K562 (cell line): ENCODE measurements at regions not wholly inside any gene's neighbourhood (a gene's known extent, or its start where the extent isn't known, plus 50 kb on each side); places are given as distances from the start of the nearest gene placed in this dataset.

Source experiments
- ATAC-seq: fragments of 200-7000 bp; cut with Tn5 transposase; 3 replicates; pipeline ENCODE4 v1.9.1; 2020; ENCODE audit warnings: moderate library complexity
- BruUV-seq: library from RNA; stranded (reverse); fragments of 400-500 nt; replicated peaks from 2 replicates; lab custom pipeline; 2021; lab: Mats Ljungman, UMichigan
- CTCF ChIA-PET: fragments of 300-600 bp; formaldehyde crosslinking; extraction: SDS; loops from one replicate; lab custom pipeline; 2021; ENCODE audit warnings: low intra/inter-chr PET ratio; lab: Yijun Ruan, JAX
- POLR2A ChIA-PET: fragments of 300-600, 350-650 bp; sonication (Branson Sonifier 250); formaldehyde crosslinking; extraction: SDS; loops from one replicate; lab custom pipeline; 2021; ENCODE audit warnings: antibody characterized with exemption, inconsistent platforms; lab: Yijun Ruan, JAX
- DNase-seq, 4 experiments: peaks; one replicate each; pipeline versions ENCODE4 v3.0.0 to v3.0.0-alpha.2; 2011 to 2018; ENCODE audit warnings: low spot score in 3 of 4, mixed read lengths in 3 of 4; ENCODE audit errors: extremely low read depth in 1 of 4
- FAIRE-seq: peaks from 2 replicates; lab custom pipeline; 2011; peaks lifted over from hg19 to GRCh38; lab: Jason Lieb, UNC
- H2AFZ ChIP-seq: 2 replicates; pipeline ENCODE4 v1.6.0; 2011; ENCODE audit warnings: low read depth, low read length, control low read depth, inconsistent platforms
- H3K27ac ChIP-seq: fragments of 200-600 bp; 3 replicates; pipeline ENCODE4 v1.8.0; 2011; ENCODE audit warnings: low read depth, mild to moderate bottlenecking, control low read depth, inconsistent platforms, low read length, moderate library complexity, mixed read lengths; ENCODE audit errors: extremely low read depth
- H3K27me3 ChIP-seq, 2 experiments: fragments of 300-600 bp in 1 of 2; 2 replicates in 1 of 2; 3 replicates in 1 of 2; pipeline versions ENCODE4 v1.6.0 to v1.8.0; 2011; ENCODE audit warnings: inconsistent platforms in 2 of 2, low read length in 2 of 2, mild to moderate bottlenecking in 1 of 2, mixed read lengths in 1 of 2, moderate library complexity in 1 of 2; ENCODE audit not compliant: control insufficient read depth in 2 of 2, insufficient read depth in 2 of 2
- H3K36me3 ChIP-seq: fragments of 300-600 bp; 3 replicates; pipeline ENCODE4 v1.8.0; 2011; ENCODE audit warnings: mild to moderate bottlenecking, low read length, inconsistent platforms; ENCODE audit not compliant: control insufficient read depth, insufficient read depth
- H3K4me1 ChIP-seq, 2 experiments: fragments of 200-600 bp in 1 of 2; replicated peaks in 1 of 2; 2 replicates in 1 of 2; 3 replicates in 1 of 2; pipeline versions ENCODE4 v1.5.1 to v1.8.0; 2011; ENCODE audit warnings: inconsistent platforms in 2 of 2, low read length in 2 of 2, mild to moderate bottlenecking in 1 of 2, mixed read lengths in 1 of 2, moderate library complexity in 1 of 2; ENCODE audit not compliant: control insufficient read depth in 2 of 2, insufficient read depth in 2 of 2
- H3K4me2 ChIP-seq: 2 replicates; pipeline ENCODE4 v1.6.1; 2011; ENCODE audit warnings: low read length, control low read depth, inconsistent platforms, mixed read lengths; ENCODE audit not compliant: insufficient read depth
- H3K4me3 ChIP-seq: fragments of 200-600 bp; sonication (generic), shearing (Covaris generic); 2 replicates; pipeline ENCODE4 v1.5.1; 2016; ENCODE audit warnings: control low read depth, inconsistent platforms
- H3K79me2 ChIP-seq: fragments of 200-600 bp; 3 replicates; pipeline ENCODE4 v1.8.0; 2011; ENCODE audit warnings: low read length, inconsistent platforms; ENCODE audit not compliant: control insufficient read depth, insufficient read depth
- H3K9ac ChIP-seq, 2 experiments: 2 replicates each; pipeline versions ENCODE4 v1.6.0 to v1.6.1; 2011; ENCODE audit warnings: low read depth in 2 of 2, low read length in 2 of 2, control low read depth in 1 of 2, inconsistent platforms in 1 of 2, mild to moderate bottlenecking in 1 of 2, mixed read lengths in 1 of 2; ENCODE audit not compliant: insufficient read depth in 1 of 2
- H3K9me1 ChIP-seq: one replicate; pipeline ENCODE4 v1.6.0; 2011; ENCODE audit warnings: inconsistent platforms, mild to moderate bottlenecking, low read length, moderate library complexity; ENCODE audit not compliant: control insufficient read depth, insufficient read depth
- H3K9me3 ChIP-seq: replicated peaks from 2 replicates; pipeline ENCODE4 v1.5.1; 2011; ENCODE audit warnings: low read depth, low read length, inconsistent platforms; ENCODE audit not compliant: control insufficient read depth, insufficient read depth
- H4K20me1 ChIP-seq: replicated peaks from 2 replicates; pipeline ENCODE4 v1.6.1; 2011; ENCODE audit warnings: low read length, inconsistent platforms, mixed read lengths; ENCODE audit not compliant: control insufficient read depth, insufficient read depth
- IFI16 ChIP-seq: fragments of 250-450 bp; sonication (Bioruptor Pico); IDR thresholded peaks from 2 replicates; pipeline ENCODE4 v2.1.2; 2022; ENCODE audit warnings: mild to moderate bottlenecking, inconsistent platforms
- ZNF512 ChIP-seq: IDR thresholded peaks from 2 replicates; pipeline ENCODE4 v1.6.1; 2016; ENCODE audit warnings: missing genetic modification characterization, missing compliant biosample characterization
- WGBS: fragments of 100-300 bp; shearing (Covaris generic); methylation state at CpG from one replicate; pipeline ENCODE4 v1.1.6; 2016; ENCODE audit warnings: low coverage, mixed read lengths; ENCODE audit not compliant: insufficient coverage; ENCODE audit errors: missing lambda C conversion rate; 5-methylcytosine and 5-hydroxymethylcytosine counted together
- in situ Hi-C: fragments of 300-500 bp; cut with MboI; formaldehyde crosslinking; loops from 4 replicates; pipeline ENCODE4 v1.15.0; 2018; ENCODE audit warnings: inconsistent platforms, mixed read lengths
- intact Hi-C: fragments of 100-400 bp; cut with micrococcal nuclease; formaldehyde crosslinking; loops from 2 replicates; pipeline ENCODE4 v1.14.2; 2022
- TF ChIP-seq, protein P1 (sequence below): IDR thresholded peaks from 2 replicates; pipeline ENCODE4 v1.6.1; 2014; ENCODE audit warnings: antibody characterized with exemption

DNA sequence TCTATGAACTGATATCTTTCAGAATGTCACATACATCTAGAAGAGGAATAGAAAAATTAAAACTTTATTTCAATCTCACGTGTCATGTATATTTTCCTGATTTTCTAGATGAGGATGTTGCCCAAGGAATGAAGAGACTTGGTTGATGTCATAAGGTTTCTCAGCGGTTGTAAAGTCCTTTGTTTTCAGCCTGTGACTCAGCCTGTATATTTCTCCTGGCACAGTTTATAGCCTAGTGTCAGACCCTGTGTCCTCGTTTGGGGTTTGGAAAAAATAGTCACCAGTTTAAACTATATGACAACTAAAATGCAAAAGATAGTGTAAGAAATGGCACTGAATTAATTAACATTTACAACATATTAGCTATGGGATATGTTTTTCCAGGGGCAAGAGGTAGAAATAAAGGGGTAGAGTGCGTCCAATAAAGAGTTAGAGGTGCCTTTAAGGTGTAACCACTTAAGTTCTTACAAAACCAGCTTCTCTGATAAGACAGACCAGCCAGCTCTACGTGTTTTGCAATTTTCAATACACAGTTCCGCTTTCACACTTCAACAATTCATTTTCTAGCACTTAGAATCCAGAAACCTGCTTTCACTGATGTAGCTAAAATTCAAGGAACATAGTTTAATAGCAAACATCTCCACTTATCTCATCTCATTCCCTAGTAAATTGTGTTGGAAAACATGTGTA lies 1432.6 kb upstream of the TENM4 start:
- intact Hi-C loops = no loop called here
- H3K27me3 ChIP-seq = no peaks in the 10 kb centered on the region
- no peaks in the 10 kb centered on the region for H3K9me3 ChIP-seq
- H3K9ac ChIP-seq = no peak overlapping the region
- POLR2A ChIA-PET = no interaction called here
- no peak overlapping the region for H3K27ac ChIP-seq
- FAIRE-seq (no peak), ATAC-seq (no peak), DNase-seq (no peak)
- TF ChIP-seq ZNF512 (tag) (no peak), IFI16 (CRISPR knock-in tag) (no peak)
- TF ChIP-seq, protein P1, sequence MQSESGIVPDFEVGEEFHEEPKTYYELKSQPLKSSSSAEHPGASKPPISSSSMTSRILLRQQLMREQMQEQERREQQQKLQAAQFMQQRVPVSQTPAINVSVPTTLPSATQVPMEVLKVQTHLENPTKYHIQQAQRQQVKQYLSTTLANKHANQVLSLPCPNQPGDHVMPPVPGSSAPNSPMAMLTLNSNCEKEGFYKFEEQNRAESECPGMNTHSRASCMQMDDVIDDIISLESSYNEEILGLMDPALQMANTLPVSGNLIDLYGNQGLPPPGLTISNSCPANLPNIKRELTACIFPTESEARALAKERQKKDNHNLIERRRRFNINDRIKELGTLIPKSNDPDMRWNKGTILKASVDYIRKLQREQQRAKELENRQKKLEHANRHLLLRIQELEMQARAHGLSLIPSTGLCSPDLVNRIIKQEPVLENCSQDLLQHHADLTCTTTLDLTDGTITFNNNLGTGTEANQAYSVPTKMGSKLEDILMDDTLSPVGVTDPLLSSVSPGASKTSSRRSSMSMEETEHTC = no peak
- no peaks in the 10 kb centered on the region for H3K4me1 ChIP-seq
- CTCF ChIA-PET = no interaction called here
- H2AFZ ChIP-seq = no peak overlapping the region
- 2% methylated on average over 6 of the region's 6 CpGs for WGBS
- H3K79me2 ChIP-seq = no peaks in the 10 kb centered on the region
- H3K4me3 ChIP-seq = no peak overlapping the region
- no peaks in the 10 kb centered on the region for H4K20me1 ChIP-seq
- H3K36me3 ChIP-seq = no peaks in the 10 kb centered on the region
- in situ Hi-C loops = no loop called here
- H3K4me2 ChIP-seq = no peak overlapping the region
- no TSS peak for BruUV-seq
- no peaks in the 10 kb centered on the region for H3K9me1 ChIP-seq
